ENCODE measurements at regions not wholly inside any gene's neighbourhood (a gene's known extent, or its start where the extent isn't known, plus 50 kb on each side); places are given as distances from the start of the nearest gene placed in this dataset.
"Not testable (repeated sequence)": the region's sequence is repeated elsewhere in the genome, so short reads cannot be mapped to it uniquely, and the experiment has no call there.

DNA sequence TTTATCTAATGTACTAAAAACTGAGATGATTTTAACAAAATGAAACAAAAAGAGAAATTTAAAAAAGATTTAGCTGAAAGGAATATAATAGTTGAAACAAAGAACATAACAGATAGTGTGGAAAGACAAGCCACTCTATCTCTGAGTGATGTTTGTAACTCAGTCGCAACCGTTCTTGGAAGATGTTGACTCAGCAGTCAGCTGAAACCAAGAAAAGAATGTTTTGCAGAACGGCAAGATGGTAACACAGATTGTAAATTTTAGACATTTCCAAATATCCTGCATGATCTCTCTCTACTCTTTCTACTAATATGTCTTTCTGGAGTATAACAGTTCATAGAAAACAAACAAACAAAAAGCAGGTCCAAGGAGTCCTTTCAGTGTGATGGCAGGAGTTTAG, 746.1 kb upstream of the CDH6 start:
- Histone ChIP-seq H3K27me3 (replicated peaks; ENCODE audit: insufficient read depth) (no peaks in the 10 kb centered on the region), H3K9me3 (no peaks in the 10 kb centered on the region), H3K4me1 (replicated peaks) (no peaks in the 10 kb centered on the region), H3K27ac (no peak overlapping the region), H3K36me3 (no peaks in the 10 kb centered on the region), H3K4me3 (no peak overlapping the region)
- TF ChIP-seq POLR2AphosphoS5 (IDR thresholded peaks at IDR 0.05) (no peak), POLR2A (IDR thresholded peaks at IDR 0.05) (no peak)
- TF ChIP-seq, protein P1, sequence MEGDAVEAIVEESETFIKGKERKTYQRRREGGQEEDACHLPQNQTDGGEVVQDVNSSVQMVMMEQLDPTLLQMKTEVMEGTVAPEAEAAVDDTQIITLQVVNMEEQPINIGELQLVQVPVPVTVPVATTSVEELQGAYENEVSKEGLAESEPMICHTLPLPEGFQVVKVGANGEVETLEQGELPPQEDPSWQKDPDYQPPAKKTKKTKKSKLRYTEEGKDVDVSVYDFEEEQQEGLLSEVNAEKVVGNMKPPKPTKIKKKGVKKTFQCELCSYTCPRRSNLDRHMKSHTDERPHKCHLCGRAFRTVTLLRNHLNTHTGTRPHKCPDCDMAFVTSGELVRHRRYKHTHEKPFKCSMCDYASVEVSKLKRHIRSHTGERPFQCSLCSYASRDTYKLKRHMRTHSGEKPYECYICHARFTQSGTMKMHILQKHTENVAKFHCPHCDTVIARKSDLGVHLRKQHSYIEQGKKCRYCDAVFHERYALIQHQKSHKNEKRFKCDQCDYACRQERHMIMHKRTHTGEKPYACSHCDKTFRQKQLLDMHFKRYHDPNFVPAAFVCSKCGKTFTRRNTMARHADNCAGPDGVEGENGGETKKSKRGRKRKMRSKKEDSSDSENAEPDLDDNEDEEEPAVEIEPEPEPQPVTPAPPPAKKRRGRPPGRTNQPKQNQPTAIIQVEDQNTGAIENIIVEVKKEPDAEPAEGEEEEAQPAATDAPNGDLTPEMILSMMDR (IDR thresholded peaks at IDR 0.05): no peak
- 70% methylated on average over 3 of the region's 3 CpGs for WGBS
- no peak for DNase-seq (ENCODE audit: low spot score)
- intact Hi-C loops (cut with DNase I): no loop called here

DNA sequence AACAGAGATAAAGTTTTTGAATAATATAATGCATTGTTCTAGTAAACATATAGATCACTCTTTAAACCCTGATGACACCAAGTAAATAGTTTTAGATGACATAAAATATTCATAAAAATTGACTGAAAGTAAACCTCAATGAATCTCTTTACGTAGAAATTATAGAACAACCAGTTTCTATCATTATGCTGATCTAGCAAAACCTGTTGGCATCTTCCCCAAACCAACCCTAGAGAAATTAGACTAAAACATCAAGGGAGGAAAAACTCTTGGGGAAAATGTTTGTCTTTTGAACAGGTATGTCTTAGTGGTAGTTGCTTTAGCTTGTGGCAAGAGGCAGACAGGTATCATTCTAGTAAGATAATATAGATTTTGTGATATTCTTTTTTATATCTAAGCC, 747.0 kb upstream of the CDH6 start:
- 52% methylated on average over 1 of the region's 1 CpG for WGBS
- intact Hi-C loops (cut with DNase I): no loop called here

DNA sequence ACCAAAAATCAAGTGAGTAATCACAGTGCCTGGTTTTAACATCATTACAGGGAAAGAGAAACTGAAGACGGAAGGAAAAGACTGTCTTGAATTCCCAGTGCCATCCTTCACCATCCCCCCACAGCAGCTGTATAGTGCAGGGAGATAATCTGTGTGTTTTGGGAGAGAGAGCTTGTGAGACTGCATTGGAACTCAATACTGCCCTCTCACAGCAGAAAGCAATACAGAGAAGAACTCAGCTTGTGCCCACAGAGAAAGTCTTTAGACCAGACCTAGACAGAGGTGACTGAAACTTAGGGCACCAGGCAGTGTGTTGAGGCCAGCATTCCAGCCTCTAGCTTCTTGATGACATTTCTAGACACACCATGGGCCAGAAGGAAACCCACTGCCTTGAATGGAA, 754.7 kb upstream of the CDH6 start:
- DNase-seq (ENCODE audit: low spot score): no peak
- no peak for TF ChIP-seq POLR2AphosphoS5 (IDR thresholded peaks at IDR 0.05)
- TF ChIP-seq POLR2A (IDR thresholded peaks at IDR 0.05): no peak
- TF ChIP-seq, protein P1 (IDR thresholded peaks at IDR 0.05): no peak
- Histone ChIP-seq H3K27me3 (replicated peaks; ENCODE audit: insufficient read depth) (no peaks in the 10 kb centered on the region), H3K4me3 (no peak overlapping the region), H3K27ac (no peak overlapping the region), H3K36me3 (no peaks in the 10 kb centered on the region), H3K9me3 (no peaks in the 10 kb centered on the region), H3K4me1 (replicated peaks) (no peaks in the 10 kb centered on the region)
- 48% methylated on average over 1 of the region's 1 CpG for WGBS
- intact Hi-C loops (cut with DNase I): no loop called here

More for the DNA sequence above, 747.0 kb upstream of the CDH6 start:
- TF ChIP-seq POLR2A (IDR thresholded peaks at IDR 0.05) (no peak), POLR2AphosphoS5 (IDR thresholded peaks at IDR 0.05) (no peak)
- TF ChIP-seq, protein P1 (IDR thresholded peaks at IDR 0.05): no peak
- Histone ChIP-seq H3K27ac (no peak overlapping the region), H3K9me3 (no peaks in the 10 kb centered on the region), H3K27me3 (replicated peaks; ENCODE audit: insufficient read depth) (no peaks in the 10 kb centered on the region), H3K36me3 (no peaks in the 10 kb centered on the region), H3K4me1 (replicated peaks) (no peaks in the 10 kb centered on the region), H3K4me3 (no peak overlapping the region)
- DNase-seq (ENCODE audit: low spot score): no peak

DNA sequence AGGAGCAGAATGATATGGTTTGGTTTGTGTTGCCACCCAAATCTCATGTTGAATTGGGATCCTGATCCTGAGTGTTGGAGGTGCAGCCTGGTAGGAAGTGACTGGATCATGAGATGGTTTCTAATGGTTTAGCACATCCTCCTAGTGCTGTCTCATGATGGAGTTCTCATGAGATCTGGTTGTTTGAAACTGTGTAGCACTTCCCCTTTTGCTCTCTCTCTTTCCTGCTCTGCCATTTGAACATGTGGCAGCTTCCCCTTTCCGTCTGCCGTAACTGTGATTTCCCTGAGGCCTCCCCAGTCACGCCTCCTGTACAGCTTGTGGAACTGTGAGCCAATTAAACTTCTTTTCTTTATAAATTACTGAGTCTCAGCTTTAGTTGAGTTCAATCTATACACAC, 756.8 kb upstream of the CDH6 start:
- no peaks in the 10 kb centered on the region for H3K36me3 ChIP-seq
- H3K27me3 ChIP-seq (replicated peaks; ENCODE audit: insufficient read depth): no peaks in the 10 kb centered on the region
- DNase-seq (ENCODE audit: low spot score): no peak
- H3K9me3 ChIP-seq: no peaks in the 10 kb centered on the region
- intact Hi-C loops (cut with DNase I): no loop called here
- no peak for TF ChIP-seq POLR2A (IDR thresholded peaks at IDR 0.05)
- TF ChIP-seq, protein P1 (IDR thresholded peaks at IDR 0.05): no peak
- no peak for TF ChIP-seq POLR2AphosphoS5 (IDR thresholded peaks at IDR 0.05)
- H3K4me1 ChIP-seq (replicated peaks): no peaks in the 10 kb centered on the region
- 64% methylated on average over 3 of the region's 3 CpGs for WGBS
- no peak overlapping the region for H3K4me3 ChIP-seq
- no peak overlapping the region for H3K27ac ChIP-seq

DNA sequence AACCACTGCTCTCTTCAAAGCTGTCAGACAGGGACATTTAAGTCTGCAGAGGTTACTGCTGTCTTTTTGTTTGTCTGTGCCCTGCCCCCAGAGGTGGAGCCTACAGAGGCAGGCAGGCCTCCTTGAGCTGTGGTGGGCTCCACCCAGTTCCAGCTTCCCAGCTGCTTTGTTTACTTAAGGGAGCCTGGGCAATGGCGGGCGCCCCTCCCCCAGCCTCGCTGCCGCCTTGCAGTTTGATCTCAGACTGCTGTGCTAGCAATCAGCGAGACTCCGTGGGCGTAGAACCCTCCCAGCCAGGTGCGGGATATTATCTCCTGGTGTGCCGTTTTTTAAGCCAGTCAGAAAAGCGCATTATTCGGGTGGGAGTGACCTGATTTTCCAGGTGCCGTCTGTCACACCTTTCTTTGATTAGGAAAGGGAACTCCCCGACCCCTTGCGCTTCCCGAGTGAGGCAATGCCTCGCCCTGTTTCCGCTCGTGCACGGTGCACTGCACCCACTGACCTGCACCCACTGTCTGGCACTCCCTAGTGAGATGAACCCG, 764.5 kb upstream of the CDH6 start:
- intact Hi-C loops (cut with DNase I); DNase-seq (ENCODE audit: low spot score); H3K36me3 ChIP-seq; H3K27ac ChIP-seq; H3K4me1 ChIP-seq (replicated peaks); H3K27me3 ChIP-seq (replicated peaks; ENCODE audit: insufficient read depth); H3K4me3 ChIP-seq; H3K9me3 ChIP-seq: not testable (repeated sequence)
- WGBS: 85% methylated on average over 20 of the region's 20 CpGs

All from prostate gland (tissue), 2 donors.